ENCODE measurements at regions not wholly inside any gene's neighbourhood (a gene's known extent, or its start where the extent isn't known, plus 50 kb on each side); places are given as distances from the start of the nearest gene placed in this dataset.

DNA sequence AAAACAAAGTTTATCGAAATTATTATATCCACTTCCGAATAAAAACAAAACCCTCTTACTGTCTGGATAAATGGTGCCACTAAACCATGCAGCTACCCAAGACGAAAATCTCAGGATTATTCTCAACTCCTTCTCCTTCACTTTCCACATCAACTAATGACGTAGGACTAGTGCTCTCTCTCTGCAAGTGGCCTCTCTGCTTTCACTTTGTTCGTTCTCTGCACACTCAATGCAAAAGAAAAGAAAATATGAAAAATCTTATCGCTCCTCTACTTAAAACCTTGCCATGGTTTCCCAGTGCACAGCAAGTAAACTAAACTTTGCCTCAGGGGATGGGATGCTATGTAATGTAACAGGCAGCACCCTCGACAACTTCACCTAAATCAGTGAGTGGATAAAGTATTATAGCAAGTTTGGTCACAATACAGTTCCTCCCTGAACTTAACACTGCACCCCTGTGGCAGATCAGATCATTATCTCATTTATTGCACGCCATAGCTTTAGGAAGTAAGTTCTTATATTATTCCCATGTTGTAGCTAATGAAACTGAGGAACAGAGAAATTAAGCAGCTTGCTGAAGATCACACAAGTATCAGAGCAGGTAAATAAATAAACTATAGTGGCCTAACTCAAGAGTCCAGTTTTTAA is 262.7 kb upstream of the GADL1 start:
- no peak for DNase-seq

DNA sequence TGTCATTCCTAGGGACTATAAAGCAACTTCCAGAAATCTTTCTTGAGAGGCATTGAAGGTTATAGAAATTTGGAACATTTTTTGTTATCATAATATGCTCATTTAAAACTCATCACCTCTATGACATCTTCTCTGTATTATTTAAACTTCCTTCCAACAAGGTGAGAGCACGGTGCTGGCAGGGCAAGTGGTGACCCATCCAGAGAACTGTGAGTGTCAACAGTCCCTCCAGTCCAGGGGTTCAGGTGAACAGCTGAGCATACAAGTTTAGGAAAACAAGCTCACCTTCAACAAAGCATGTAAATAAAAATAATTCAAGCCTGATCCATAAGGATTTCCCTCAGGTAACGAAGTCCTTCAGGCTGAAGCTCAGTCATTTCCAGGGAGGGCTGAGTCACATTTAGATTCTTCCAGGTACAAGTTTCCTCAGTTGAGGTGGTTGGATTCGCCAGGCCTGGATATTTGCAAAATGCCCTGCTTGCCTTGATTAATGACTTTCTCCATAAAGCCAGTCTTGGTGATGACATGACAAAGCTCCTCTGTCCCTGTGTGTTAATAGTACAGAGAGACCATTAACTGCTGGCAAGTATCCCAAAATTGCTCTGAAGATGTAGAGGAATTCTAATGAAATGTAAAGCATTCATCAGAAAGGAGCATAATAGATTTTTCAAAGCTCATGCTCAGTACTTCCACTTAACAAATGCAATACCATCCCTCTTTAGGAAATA is 263.6 kb upstream of the GADL1 start:
- DNase-seq = no peak

DNA sequence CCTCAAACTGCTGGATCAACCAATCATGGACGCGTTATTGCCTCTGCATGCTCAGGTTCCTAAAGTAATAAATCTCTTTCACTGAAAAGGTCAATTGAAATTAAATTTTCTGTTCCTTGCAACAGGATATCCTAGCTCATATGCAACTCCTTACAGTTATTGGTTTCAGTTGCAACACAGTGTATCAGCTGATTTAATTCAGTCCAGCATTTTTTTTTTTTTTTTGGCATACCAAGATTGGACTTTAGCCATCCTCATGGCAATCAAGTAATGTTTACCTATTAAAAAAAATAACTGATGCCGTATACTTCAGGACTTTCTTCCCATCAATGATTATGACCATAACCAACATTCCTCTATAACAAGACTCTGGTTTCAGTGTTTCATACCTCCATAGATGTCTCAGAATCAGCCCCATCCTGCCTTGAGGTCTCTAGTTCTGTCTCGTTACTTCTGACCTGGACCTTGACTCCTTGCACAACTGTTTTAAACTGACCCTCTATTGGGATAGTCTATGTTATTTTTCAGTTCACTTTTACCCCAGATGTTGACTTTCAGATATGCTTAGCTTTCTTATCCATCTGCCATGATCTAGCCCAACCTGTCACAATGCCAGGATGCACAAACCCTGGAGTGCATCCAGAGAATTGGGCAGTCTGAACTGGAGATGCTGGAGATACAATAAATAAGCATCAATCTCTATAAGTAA is 265.0 kb upstream of the GADL1 start:
- no peak for DNase-seq

DNA sequence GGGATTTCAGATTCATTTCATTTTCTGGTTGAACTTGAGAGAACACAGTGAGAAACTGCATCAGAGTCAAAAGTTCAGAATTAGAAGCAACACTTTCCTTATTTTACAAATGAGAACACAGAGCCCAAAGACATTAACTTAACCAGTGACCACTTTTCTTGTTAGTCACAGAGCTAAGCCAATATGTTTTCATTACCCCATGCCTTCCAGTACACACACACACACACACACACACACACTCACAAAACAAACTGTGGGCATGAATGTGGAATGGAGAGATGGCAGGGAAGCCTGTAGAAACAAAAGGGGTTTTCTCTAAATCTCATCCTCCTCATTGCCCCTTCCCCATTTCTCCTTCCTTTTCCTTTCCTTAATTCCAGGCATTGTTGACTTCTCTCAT is 267.4 kb upstream of the GADL1 start:
- DNase-seq = no peak

DNA sequence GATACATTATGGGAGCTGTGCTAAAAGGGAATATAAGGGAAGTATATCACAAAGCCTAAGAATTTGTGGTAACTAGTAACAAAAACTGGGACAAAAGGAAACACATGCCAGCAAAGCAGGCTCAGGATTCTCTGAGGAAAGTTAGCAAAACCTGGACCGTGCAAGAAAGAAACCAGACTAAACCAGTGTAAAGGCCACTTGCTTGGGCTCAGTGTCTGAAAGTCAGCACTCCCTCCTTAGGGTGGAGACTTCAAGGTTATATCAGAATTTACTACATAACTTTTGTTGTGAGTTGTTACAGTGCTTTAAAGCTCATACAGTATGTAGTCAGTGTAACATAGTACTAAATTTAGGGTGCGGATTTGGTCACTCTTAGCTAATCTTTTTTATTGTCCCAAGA is 269.9 kb upstream of the GADL1 start:
- DNase-seq = no peak

DNA sequence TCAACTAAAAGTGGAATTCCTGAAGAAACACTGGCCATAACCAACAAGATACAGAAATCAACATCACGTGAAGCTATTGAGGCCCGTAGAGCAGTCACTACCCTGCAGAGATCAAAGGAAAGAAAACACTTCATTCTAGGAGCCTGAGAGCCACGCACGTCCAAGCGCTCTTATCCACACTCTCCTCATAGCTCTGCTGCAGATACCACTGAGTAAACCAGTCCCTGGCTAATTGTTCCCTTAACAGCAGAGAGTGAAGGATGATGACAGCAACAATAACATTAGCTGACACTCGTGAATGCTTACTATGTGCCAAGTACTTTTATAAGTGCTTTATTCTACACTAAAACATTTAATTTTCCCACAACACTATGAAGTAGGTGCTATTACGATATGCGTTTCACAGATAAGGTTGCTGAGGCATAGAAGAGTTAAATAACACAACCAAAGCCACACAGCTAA is 271.0 kb upstream of the GADL1 start:
- DNase-seq = no peak

DNA sequence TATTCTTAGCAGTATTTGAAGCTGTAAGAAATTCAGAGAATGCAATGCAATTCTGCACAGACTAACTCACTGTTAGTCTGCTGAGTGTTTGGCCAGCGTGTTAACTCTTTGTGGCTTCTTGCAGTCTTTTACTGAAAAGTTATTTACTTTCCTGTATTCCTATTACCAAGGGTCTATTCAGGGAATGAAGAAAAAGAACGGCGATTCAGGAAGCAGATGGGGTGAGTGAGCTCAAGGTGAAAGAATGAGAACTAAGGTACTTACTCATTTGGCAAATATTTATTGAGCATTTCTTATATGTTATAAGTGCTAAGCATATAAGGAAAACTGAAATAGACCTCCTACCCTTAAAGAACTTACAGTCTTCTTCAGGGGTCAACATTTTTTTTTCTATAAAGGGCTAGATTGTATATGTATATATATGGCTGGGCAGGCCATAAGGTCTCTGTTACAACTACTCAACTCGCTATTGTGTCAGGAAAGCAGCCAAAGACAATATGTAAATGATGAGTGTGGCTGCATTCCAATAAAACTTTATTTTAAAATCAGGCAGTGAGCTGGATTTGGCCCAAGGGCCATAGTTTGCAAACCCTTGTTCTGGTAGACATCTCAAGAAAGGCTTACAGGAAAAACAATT is 271.9 kb upstream of the GADL1 start:
- DNase-seq = no peak

DNA sequence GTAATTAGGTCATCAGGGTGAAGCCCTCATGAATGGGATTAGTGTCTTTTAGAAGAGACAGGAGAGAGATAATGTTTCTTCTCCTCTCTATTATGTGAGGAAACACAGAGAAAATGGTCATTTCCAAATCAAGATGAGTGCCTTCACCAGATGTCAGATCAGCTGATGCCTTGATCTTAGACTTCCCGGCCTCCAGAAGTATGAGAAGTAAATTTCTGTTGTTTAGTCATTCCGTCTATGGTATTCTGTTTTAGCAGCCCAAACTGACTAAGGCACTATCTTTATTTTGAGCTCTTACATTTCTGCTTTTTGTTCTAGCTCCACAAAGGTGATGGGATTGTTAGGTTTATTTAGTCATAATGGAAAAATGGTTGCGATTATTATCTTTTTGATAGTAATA is 273.2 kb upstream of the GADL1 start:
- no peak for DNase-seq

DNA sequence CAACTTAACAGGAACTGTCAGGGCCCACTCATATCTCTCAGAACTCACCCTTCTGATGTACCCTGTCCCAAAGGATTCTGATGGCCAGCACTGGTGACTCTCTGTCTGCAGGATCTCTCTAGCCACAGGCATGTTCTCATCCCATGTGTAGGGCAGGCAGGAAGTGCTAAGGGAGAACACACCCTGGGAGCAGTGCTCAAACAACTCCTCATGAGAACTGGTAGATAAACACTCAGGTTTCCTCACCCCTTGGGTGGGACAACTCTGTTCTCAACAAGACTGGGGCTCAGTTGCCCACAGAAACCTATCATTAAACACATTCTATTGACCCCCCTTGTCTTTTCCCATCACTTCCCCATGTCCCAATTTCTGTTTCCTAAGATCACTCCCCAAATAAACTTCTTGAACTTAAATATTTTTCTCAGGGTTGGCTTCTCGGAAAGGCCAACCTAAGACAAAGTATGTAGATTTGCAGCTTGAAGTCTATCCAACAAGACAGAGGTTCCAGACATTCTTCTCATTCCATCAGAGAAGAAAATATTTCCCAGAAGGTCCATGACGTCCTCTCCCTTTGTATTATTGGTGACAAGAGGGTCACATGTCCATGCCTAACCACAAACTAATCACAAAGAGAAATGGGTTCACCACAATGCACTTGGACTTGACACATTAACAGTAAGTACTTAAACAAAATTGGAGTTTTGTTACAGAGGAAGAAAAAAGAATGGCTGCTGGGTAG is 276.6 kb upstream of the GADL1 start:
- no peak for DNase-seq

DNA sequence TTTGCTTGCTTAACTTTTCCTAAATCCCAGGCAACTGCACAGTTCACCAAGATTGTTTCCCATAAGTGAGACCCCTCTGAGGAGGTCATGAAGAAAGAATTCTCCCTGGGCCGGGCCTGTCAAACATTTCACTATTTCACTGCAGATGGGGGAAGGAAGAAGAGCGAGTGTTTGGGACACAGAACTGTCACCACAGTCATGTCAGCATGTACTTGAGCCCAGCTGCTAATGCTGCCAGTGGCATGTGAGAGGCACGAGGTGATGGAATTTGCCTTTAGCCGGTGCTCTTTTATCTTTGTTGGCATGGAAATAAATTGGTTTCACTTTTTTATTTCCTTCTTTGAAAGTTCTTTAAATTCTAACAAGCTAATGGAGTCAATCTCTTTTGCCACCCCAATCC is 277.9 kb upstream of the GADL1 start:
- DNase-seq = no peak

DNA sequence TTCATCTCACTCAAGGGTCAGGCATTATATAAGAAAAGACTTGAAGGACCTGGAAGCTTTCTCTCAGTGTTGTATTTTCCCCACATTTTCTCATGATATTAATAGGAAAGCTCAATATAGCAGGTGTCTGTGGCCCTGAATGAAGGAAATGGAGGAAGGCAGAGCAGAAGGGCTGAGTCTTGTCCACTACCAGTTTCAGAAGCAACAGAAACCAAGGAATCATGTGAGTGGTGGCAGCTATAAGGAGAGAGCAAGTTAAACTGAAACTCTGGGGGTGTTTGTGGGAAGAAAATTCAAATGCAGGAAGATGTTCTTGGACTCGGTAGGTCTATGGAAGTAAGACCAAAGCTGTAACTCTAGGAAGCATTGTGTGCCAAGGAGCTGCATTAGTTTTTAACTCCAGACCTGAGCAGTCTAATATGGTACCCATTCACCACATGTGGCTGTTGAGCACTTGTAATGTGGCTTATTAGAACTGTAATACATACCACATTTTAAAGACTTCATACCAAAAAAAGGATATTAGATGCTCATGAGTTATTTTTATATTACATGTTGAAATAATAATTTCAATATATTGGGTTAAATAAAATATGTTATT is 278.8 kb upstream of the GADL1 start:
- no peak for DNase-seq

DNA sequence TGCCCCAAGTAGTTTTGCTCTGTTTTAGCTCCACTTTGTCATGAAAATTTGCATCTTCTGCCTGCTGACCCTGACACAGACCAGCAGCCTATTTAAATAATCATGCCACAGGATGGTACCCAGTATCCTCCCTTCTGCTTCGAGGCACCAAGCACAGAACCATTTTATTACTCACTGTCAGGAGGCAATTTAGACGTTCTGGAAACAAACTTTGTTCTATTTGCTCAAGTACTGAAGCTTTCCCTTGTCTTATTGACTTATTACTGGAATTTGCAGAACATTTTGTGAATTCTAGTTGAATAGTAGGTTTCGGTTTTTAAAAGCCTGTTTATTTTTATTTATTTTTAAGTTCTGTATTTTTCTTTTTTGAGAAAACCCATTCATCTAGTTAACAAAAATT is 279.6 kb upstream of the GADL1 start:
- no peak for DNase-seq

DNA sequence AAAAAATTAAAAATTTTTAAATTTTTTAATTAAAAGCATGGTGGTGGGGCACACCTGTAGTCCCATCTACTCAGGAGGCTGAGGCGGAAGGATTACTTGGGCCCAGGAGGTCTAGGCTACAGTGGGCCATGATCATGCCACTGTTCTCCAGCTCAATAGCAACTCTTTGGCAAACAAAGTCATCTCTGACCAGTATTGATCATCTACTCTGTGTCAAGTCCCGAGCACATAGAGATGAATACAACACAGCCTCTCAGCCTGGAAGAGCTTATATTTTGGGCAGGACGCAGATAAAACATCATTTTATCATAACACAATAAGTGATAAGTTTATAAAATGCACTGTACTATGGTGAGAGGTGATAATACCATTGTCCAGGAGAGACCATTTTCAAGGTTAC is 281.6 kb upstream of the GADL1 start:
- no peak for DNase-seq

DNA sequence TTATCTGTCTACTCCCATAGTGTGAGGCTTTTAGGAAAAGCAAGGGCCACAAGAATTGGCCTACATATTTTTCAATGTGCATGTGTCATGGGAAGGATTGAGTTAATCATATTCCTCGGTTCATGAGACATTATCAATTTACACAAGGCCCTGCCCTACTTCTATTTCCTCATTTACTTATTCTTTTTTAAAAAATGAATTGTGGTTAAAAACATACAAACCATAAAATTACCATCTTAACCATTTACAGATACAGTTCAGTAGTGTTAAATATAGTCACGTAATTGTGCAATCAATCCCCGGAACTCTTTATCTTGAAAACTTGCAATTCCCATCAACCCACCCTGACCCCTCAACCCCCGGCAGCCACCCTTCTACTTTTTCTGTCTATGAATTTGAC is 284.0 kb upstream of the GADL1 start:
- no peak for DNase-seq

DNA sequence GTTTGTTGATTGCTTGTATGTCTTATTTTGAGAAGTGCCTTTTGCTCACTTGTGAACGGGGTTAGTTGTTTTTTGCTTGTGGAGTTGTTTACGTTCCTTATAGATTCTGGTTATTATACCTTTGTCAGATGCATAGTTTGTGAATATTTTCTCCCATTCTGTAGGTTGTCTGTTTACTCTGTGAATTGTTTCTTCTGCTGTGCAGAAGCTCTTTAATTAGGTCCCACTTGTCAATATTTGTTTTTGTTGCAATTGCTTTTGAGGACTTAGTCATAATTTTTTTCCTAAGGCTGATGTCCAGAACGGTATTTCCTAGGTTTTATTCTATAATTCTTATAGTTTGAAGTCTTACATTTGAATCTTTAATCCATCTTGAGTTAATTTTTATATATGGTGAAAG is 285.3 kb upstream of the GADL1 start:
- no peak for DNase-seq

DNA sequence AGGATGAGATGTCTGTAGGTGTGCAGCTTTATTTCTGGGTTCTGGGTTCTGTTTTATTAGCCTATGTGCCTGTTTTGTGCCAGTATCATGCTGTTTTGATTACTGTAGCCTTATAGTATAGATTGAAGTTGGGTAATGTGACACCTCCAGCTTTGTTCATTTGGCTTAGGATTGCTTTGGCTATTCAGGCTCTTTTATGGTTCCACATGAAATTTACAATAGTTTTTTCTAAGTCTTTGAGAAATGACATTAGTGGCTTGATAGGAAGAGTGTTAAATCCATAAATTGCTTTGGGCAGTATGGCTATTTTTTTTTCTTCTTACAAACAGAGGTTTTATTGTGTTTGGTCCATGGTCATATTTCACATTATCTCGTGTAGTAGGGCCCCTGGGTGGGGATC is 285.8 kb upstream of the GADL1 start:
- DNase-seq = no peak

DNA sequence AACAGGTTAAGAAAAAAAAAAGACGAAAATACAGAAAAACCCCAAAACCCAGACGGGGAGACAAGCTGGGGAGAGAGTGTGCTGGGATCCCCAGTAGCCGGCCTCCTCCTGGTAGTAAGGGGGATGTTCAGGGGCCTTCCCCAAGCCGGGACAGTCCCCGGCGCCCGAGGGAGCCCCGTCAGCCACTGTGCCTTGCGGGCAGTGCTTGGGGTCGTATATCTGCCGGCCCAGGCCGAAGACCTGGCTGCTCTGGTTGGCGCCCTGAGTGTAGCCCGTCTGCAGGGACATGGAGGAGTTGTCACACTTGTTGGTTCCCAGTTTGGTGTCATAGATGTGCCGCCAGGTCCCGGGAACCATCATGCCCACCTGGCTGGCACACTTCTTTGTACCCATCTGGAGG is 287.2 kb upstream of the GADL1 start:
- no peak for DNase-seq

DNA sequence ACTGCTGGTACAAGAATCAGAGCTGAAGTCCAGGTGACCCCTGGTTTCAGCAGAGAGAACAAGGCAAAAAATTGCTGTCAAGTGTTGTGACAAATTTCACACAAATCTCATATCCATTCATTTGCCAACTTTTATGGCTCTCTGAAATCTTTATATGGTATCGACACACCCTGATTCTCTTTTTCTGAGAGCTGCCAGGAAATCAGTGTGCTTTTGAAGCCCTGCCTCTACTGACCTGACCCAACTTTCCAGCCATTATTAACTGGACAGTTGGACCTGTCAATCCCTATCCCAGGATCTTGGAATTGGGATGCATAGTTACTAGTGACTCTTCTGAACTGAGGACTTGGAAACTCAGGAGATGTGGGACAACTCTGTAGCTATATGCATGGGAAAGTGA is 288.2 kb upstream of the GADL1 start:
- DNase-seq = no peak

DNA sequence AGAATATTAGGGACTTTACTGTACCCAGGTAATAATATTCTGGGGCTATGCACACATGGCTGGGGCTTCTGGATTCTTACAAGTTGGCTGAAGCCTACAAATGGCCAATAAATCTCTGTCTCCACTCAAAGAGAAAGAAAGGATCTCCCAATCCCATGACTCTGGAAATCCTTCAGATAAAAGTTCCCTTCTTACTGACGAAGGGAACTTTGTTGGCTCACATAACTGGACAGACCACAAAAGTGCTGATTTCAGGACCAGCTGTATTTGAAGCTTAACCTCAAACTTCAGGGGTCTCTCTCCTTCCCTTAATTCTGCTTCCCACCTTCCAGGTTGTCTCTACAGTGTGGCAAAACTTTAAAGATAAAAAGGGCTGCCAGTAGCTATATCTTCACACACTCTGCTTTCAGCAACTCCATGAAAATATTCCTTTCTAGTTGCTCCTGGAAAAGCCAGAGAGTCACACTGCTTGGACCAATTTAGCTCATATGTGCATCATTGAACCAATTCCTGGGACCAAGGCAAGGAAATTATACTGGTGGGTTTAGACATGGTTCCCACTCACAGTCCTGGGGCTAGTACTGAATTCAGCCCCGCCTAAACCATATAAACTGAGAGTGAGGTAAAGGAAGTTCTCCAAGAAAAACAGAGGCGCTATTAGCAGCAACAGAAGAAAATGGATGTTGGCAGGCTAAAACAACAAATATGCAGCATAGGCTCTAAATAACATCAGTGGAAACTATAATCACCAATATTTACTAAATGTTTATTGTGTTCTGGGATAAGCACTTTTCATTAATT is 290.0 kb upstream of the GADL1 start:
- no peak for DNase-seq

DNA sequence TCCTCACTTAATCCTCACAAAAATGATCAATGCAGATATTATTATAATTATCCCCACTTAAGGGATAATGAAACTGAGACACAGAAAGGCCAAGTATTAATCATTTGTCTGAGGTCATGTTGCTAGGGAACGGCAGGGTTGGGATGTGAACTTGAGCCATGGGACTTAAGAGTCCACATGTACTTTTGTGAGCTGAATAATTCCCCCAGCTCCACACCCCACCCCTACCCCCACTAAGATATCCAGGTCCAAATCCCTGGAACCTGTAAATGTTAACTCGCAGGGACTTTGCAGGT is 290.5 kb upstream of the GADL1 start:
- no peak for DNase-seq

DNA sequence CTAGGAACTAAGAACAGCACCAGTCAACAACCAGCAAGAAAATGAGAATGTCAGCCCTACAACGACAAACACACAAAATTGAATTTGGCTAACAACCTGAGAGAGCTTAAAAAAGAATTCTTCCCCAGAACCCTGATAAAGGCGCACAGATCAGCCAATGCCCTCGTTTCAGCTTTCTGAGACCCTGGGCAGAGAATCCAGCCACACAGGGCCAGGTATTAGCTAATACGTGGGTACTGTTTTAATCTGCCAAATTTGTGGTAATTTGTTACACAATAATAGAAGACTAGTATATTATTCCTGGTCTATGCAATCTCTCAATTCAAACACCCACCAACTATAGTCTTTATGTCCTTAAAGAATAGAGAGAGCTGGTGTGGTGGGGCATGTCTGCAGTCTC is 291.6 kb upstream of the GADL1 start:
- no peak for DNase-seq

DNA sequence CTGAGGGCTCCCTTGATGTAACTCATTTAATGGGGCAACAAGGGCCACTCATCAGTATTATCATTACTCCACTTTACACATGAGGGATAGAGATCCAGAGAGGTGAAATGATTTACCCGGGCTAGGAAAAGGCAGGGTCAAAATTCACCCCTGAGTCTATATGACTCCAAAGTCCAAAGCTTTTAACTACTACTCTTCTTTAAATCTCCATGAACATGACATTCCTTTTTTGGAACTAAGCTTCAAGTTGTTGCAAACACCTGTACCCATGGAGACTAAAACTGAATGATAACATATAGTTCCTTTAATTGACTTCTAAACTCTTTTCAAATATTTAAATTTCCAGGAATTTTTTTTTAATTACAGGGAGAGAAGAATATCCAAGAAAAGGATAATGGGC is 292.9 kb upstream of the GADL1 start:
- DNase-seq = no peak
